T-helper 1 cell (primary cell): ENCODE measurements at regions not wholly inside any gene's neighbourhood (a gene's known extent, or its start where the extent isn't known, plus 50 kb on each side); places are given as distances from the start of the nearest gene placed in this dataset.
A peak's percentile ranks its signal among the peaks of the same experiment; 100 is the strongest.

Source experiments
- DNase-seq, 5 donors: peaks; one replicate each; pipeline ENCODE4 v3.0.0-alpha.2; 2012 to 2020

DNA sequence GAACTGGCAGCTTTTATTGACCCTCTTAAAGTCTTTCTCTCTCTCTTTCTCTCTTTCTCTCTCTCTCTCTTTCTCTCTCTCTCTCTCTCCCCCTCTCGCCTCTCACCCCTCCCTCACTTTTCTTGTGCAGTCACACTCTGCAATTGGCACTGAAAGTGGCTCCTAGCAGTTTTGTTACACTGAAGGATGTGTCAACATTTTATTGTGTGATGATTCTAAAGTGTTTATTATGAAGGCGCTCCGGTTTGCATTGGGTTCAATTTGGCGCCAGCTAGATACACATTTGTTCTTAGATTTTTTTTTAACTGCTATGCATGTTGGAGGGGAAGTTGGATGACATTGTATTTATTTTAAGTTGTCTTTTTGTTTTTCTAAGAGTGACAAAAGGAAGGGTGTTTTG, 64.0 kb upstream of the CHRM3 start:
- no peak for DNase-seq

DNA sequence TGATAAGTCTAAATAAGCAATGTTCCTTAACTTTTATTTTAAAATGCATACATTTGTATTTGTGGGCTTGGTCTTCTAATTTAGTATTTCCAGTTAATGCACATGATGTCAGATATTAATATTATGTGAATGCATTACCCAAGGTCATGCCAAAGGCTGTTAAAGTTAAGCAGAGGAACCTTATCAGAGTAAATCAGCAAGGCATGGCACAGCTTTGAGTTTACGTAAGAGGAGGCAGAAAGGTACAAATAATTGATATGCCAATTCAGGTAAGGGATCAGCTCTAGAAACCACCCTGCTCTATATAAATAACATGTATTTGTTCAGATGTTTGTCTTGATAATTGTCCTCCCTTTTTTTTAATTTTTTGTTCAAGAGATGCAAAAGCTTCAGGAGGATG, 64.5 kb upstream of the CHRM3 start:
- no peak for DNase-seq

- DNase-seq: no peak
These were observed 68.4 kb upstream of the CHRM3 start for GRCh38 chr1:239317948-239318347.

- no peak for DNase-seq
These were observed 70.6 kb upstream of the CHRM3 start for GRCh38 chr1:239315631-239316217.

DNA sequence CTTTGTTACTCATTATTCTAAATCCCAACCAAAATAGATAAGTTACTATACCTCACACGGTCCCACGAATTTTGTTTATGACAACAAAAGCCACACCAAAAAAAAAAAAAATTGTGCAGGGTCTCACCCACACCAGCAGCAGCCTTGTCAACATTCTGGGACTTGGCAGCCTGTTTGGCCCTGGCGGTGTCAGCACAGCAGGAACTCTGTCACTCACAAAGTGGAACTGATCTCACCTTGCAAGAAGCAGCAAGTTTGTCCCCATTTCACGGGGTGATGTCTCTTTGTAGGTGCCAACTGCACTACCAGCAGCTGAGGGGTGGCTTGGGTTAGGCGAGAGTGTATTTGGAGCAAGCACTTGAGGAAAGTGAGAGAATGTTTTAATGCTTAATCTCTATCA, 75.0 kb upstream of the CHRM3 start:
- no peak for DNase-seq

DNA sequence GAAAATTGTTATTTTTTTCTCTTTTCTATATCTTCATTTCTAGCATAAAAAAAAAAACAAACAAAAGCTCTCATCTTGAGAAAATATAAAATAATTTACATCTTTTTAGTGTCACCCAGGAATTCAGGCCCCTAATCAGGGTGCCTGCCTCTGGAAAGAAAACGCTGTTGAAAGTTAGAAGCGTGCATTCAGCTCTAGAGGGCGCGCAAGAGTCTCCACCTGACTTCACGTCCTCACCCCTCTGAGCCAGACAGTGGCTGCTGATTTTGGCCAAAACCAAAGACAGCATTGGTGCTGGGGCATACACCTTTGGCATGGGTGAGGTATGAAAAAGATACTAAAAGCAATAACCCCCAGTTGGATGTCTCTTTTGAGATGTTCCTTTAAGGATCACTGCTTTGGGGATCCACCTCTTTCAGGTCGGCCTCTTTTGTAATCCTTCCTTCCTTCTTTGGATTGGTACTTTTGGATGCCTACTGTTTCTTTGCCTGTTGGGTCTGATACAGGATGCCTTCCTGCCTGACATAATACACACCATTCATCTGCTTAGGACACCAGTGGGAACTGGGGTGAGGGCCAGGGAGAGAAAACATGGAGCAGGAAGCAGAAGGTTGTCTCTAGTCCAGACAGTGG, 77.6 kb upstream of the CHRM3 start:
- DNase-seq: peak in 1 of 5 donors; percentile 8

DNA sequence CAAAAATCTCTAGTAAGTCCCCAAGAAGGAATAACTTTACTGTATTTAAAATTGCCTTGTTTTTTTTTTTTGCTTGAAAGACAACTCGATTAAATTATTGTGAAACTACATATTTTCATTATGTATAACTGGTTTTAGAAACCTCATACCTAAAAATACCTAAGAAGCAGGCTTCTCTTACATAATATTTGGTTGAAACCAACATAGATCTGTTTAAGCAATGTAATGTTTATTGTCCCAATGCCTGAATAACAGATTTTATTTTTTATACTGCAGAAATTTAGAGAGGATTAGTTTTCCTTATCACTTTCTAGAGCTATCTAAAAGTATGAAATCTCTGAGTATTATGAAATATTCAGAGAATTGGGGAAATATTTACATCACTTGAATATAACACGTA, 78.5 kb upstream of the CHRM3 start:
- DNase-seq: no peak

- DNase-seq: no peak
These were observed 79.9 kb upstream of the CHRM3 start for GRCh38 chr1:239306426-239306825.

DNA sequence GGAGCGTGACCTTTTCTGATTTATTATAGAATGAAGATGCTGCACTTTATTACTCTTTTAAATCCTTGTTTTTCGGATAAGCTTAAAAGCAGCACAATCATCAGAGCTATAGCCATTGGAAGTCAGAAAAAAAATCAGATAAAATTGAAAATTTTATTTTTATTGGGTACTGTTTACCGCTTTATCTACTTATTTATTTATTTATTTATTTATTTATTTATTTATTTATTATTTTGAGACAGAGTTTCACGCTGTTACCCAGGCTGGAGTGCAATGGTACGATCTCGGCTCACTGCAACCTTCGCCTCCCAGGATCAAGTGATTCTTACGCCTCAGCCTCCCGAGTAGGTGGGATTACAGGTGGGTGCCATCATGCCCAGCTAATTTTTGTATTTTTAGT, 83.1 kb upstream of the CHRM3 start:
- DNase-seq: no peak

DNA sequence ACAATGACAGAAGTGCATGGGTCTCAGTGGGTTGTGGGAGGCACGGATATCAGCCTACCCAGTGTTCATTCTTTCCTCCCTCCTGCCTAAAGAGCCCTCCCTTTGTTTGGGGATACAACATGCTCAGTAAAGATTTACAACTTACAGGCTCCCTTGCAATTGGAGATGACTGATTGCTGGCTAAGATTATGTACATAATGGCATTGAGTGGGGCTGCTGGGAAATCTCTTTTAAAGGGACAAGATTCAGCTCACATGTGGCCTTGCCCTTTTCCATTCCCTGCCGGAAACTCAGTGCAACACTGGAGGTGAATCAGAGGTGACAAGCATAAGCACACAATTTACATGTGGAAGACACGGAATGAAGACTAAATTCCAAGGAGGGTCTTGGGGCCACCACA, 83.7 kb upstream of the CHRM3 start:
- no peak for DNase-seq

DNA sequence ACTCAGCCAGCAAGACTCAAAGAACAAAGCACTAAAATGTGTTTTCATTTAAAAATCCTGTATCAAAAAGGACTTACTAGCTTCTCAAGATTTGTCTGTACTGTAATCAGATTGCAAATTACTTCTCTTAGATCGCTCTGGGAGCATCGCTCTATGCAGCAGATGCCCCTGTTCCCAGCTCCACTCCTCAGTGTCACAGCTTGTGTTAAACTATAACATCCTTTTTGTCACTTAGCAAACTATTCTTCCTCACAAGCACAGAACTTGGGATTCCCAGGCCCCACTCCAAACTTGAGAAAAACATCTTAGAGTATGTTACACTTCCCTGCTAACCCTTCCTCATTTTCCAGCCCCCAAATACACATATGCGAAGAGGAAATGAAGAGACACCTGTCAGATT, 85.1 kb upstream of the CHRM3 start:
- DNase-seq: no peak

- no peak for DNase-seq
These were observed 88.5 kb upstream of the CHRM3 start for GRCh38 chr1:239297910-239298309.

GRCh38 chr1:239293350-239294110, 92.8 kb upstream of the CHRM3 start:
- DNase-seq: no peak

DNA sequence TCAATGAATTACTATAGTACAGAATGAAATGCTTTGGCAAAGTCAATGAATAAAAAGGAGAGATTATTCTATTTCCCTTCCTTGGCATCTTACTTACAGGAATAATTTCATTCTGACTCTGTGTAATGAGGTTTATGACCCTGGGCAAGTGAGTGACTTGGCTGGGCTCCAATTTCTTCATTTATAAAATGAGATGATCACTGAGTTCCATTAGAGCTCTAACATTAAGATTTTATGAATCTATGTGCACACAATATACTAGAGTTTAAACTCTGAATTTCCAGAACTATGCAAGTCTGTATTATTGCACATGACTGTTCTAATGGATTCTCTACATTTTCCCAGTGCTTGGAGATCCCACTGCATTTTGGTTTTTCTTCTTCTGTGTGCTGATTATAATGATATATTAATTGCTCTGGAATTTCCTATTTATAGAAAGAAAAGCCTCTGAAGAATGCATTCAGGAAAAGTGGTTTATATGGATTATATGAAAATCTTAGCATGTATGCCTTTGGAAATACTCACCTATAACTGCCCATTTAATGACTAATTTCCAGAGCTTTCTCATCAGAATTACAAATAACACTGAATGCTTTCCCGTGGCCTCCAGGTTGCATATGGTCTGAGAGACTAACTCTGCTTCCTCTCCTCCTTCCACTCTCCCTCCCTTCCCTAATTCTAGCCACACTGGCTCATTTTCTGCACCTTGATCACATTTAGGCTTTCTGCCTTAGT, 97.4 kb upstream of the CHRM3 start:
- DNase-seq: no peak

GRCh38 chr1:239287296-239287695, 99.1 kb upstream of the CHRM3 start:
- DNase-seq: no peak

- no peak for DNase-seq
These were observed 103.2 kb upstream of the CHRM3 start for GRCh38 chr1:239283216-239283615.

DNA sequence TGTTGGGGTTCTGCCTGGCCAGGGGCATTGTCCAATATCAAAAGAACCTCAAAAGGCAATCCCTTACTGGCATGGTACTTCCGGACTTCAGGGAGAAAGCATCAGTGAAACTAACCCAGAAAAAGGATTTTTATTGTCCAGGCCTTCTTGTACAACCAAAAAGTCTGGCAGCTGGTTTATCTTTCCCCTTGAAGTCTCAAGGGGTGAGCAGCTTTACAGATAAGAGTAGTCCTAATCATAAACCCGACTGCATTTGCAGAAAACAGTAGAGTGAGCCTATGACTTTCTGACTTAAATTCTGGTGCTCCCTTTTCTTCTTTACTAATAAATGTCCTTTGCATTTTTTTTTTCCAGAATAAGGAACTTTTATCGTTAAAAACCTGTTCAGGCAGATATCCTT, 104.0 kb upstream of the CHRM3 start:
- DNase-seq: no peak

DNA sequence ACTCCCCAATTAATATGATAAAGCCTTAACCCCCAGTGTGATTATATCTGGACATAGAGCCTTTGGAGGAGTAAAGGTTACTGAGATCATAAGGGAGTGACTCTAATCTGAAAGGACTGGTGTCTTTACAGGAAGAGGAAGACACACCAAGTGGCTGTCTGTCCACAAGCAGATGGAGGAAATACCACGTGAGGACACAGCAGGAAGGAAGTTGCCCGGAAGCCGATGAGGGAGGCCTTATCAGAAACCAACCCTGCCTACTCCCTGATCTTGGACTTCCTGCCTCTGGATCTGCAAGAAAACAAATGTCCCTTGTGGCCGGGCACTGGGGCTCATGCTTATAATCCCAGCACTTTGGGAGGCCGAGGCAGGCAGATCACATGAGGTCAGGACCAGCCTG, 110.3 kb upstream of the CHRM3 start:
- no peak for DNase-seq

DNA sequence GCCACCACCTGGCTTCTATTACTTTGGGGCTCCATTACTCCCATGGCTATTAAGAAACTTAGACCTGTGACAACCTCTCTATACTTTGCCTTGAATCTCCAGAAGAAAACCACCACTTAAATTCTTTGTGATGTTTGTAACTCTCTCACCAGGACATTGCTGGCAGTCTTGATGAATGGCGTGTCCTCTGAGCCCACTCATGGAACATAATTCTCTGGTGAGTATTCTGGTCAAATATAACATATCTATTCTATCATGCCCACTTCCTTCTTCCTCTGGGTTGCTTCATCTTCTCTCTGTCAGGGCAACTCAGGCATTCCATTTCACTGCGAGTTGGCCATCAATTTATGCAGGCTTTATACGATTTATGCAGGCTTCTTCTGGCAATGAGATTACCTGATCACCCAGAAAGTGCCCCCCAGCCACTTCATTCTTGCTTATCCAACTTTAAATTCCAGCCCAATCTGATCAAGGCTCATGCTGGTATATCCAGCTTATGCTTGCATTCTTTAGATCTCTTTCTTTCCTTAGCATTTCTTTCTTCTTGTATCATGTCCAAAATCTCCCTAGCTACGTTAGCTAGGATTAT, 112.0 kb upstream of the CHRM3 start:
- no peak for DNase-seq

- DNase-seq: no peak
These were observed 115.9 kb upstream of the CHRM3 start for GRCh38 chr1:239270509-239270908.

DNA sequence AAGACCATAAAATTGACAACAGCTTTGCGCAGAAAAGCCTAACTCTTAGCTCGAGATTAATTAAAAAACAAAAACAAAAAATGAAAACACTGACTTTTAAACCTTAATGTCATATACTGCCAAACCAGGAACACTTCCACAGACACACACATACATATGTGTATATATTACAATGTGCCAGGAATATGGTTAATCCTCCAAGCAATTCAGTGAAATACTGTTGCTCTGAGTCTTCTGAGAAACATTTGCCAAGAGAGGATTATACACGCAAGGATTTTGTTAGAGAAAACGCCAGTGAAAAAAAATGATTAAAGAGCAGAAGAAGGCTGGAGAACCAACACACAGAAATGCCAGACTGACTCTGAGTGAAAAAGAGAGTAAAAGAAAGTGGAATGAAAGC, 116.7 kb upstream of the CHRM3 start:
- DNase-seq: no peak

GRCh38 chr1:239268941-239269340, 117.4 kb upstream of the CHRM3 start:
- no peak for DNase-seq

DNA sequence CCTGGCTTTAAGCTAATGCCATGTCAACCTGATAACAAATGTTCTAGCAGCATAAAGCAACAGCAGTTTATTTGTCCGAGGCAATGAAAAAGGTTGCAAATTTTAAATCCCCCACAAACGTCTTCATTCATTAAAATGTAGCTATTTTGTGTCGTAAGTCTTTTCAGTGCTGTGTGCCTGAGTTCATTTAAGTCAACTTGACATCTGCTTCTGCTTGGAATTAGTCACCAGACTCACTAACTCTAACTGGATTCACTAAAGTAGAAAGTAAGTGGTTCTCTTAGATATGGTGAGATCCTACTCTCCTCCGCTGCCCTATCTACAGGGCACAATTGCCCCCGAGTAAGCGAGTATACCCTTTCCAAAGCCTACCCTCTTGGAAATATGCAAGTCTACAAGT, 118.4 kb upstream of the CHRM3 start:
- DNase-seq: no peak
